Muscle of leg (tissue), 3 donors: ENCODE measurements at regions not wholly inside any gene's neighbourhood (a gene's known extent, or its start where the extent isn't known, plus 50 kb on each side); places are given as distances from the start of the nearest gene placed in this dataset.

Experiments
- DNase-seq: peaks from one replicate; pipeline ENCODE4 v3.0.0; 2013
- H3K27ac ChIP-seq: one replicate; pipeline ENCODE4 v1.5.1; 2013; ENCODE audit warnings: mild to moderate bottlenecking, low read length, control low read depth
- H3K27me3 ChIP-seq: one replicate; pipeline ENCODE4 v1.6.1; 2013; ENCODE audit warnings: low read length; ENCODE audit not compliant: control insufficient read depth, insufficient read depth
- H3K36me3 ChIP-seq: one replicate; pipeline ENCODE4 v1.6.1; 2013; ENCODE audit warnings: low read length; ENCODE audit not compliant: control insufficient read depth, insufficient read depth
- H3K4me1 ChIP-seq: one replicate; pipeline ENCODE4 v1.6.1; 2013; ENCODE audit warnings: low read length; ENCODE audit not compliant: control insufficient read depth, insufficient read depth
- H3K4me3 ChIP-seq: one replicate; pipeline ENCODE4 v1.5.1; 2013; ENCODE audit warnings: low read length, control low read depth
- H3K9me3 ChIP-seq: replicated peaks from 2 replicates; pipeline ENCODE4 v1.6.1; 2013; ENCODE audit warnings: low read depth, low read length; ENCODE audit not compliant: control insufficient read depth
- WGBS: methylation state at CpG from one replicate; pipeline ENCODE4 v1.1.5; 2013; ENCODE audit warnings: missing lambda C conversion rate; ENCODE audit not compliant: insufficient coverage; 5-methylcytosine and 5-hydroxymethylcytosine counted together

- no peaks in the 10 kb centered on the region for H3K27me3 ChIP-seq
- no peaks in the 10 kb centered on the region for H3K9me3 ChIP-seq
- no peak overlapping the region for H3K27ac ChIP-seq
- no peak overlapping the region for H3K4me3 ChIP-seq
- no peaks in the 10 kb centered on the region for H3K36me3 ChIP-seq
- no peaks in the 10 kb centered on the region for H3K4me1 ChIP-seq
- WGBS, result 83% methylated on average over 1 of the region's 6 CpGs
- no peak for DNase-seq
Observed at GRCh38 chr2:104090407-104090806, 763.5 kb upstream of the POU3F3 start.

- DNase-seq, result no peak
- Histone ChIP-seq H3K4me1 (no peaks in the 10 kb centered on the region), H3K4me3 (no peak overlapping the region), H3K27ac (no peak overlapping the region), H3K36me3 (no peaks in the 10 kb centered on the region), H3K27me3 (no peaks in the 10 kb centered on the region), H3K9me3 (no peaks in the 10 kb centered on the region)
Observed at GRCh38 chr2:104091894-104092293, 762.0 kb upstream of the POU3F3 start.

- WGBS, result no CpG with 5 or more reads among the region's 6 CpGs
- Histone ChIP-seq H3K27ac (no peak overlapping the region), H3K36me3 (no peaks in the 10 kb centered on the region), H3K9me3 (no peaks in the 10 kb centered on the region), H3K4me1 (no peaks in the 10 kb centered on the region), H3K27me3 (no peaks in the 10 kb centered on the region), H3K4me3 (no peak overlapping the region)
- DNase-seq, result peak; percentile 8
Observed at GRCh38 chr2:104092886-104093285, 761.0 kb upstream of the POU3F3 start.

- Histone ChIP-seq H3K27ac (no peak overlapping the region), H3K4me3 (no peak overlapping the region), H3K4me1 (no peaks in the 10 kb centered on the region), H3K36me3 (no peaks in the 10 kb centered on the region), H3K9me3 (no peaks in the 10 kb centered on the region), H3K27me3 (no peaks in the 10 kb centered on the region)
- no peak for DNase-seq
- no CpG with 5 or more reads among the region's 3 CpGs for WGBS
Observed at GRCh38 chr2:104102615-104103014, 751.3 kb upstream of the POU3F3 start.

- no peaks in the 10 kb centered on the region for H3K27me3 ChIP-seq
- no peaks in the 10 kb centered on the region for H3K9me3 ChIP-seq
- DNase-seq, result no peak
- H3K4me3 ChIP-seq, result no peak overlapping the region
- no peaks in the 10 kb centered on the region for H3K36me3 ChIP-seq
- no peaks in the 10 kb centered on the region for H3K4me1 ChIP-seq
- 88% methylated on average over 3 of the region's 8 CpGs for whole genome bisulfite sequencing
- no peak overlapping the region for H3K27ac ChIP-seq
Observed at GRCh38 chr2:104109356-104109755, 744.6 kb upstream of the POU3F3 start.

- no peaks in the 10 kb centered on the region for H3K4me1 ChIP-seq
- no peaks in the 10 kb centered on the region for H3K36me3 ChIP-seq
- DNase-seq, result no peak
- H3K27ac ChIP-seq, result no peak overlapping the region
- H3K27me3 ChIP-seq, result no peaks in the 10 kb centered on the region
- WGBS, result 73% methylated on average over 2 of the region's 2 CpGs
- no peaks in the 10 kb centered on the region for H3K9me3 ChIP-seq
- H3K4me3 ChIP-seq, result no peak overlapping the region
Observed at GRCh38 chr2:104118889-104119288, 735.0 kb upstream of the POU3F3 start.

- no peaks in the 10 kb centered on the region for H3K36me3 ChIP-seq
- 60% methylated on average over 2 of the region's 4 CpGs for WGBS
- no peaks in the 10 kb centered on the region for H3K27me3 ChIP-seq
- H3K4me1 ChIP-seq, result no peaks in the 10 kb centered on the region
- H3K9me3 ChIP-seq, result no peaks in the 10 kb centered on the region
- no peak for DNase-seq
- no peak overlapping the region for H3K27ac ChIP-seq
- H3K4me3 ChIP-seq, result no peak overlapping the region
Observed at GRCh38 chr2:104120171-104120570, 733.7 kb upstream of the POU3F3 start.

- no peak for DNase-seq
Observed at GRCh38 chr2:104125096-104125495, 728.8 kb upstream of the POU3F3 start.

GRCh38 chr2:104127049-104127770, 726.7 kb upstream of the POU3F3 start:
- DNase-seq, result no peak
- no peak overlapping the region for H3K27ac ChIP-seq
- H3K9me3 ChIP-seq, result no peaks in the 10 kb centered on the region
- no peaks in the 10 kb centered on the region for H3K27me3 ChIP-seq
- no peaks in the 10 kb centered on the region for H3K36me3 ChIP-seq
- no peak overlapping the region for H3K4me3 ChIP-seq
- H3K4me1 ChIP-seq, result no peaks in the 10 kb centered on the region

More at GRCh38 chr2:104125096-104125495, 728.8 kb upstream of the POU3F3 start:
- Histone ChIP-seq H3K27me3 (no peaks in the 10 kb centered on the region), H3K4me3 (no peak overlapping the region), H3K27ac (no peak overlapping the region), H3K9me3 (no peaks in the 10 kb centered on the region), H3K36me3 (no peaks in the 10 kb centered on the region), H3K4me1 (no peaks in the 10 kb centered on the region)
- 50% methylated on average over 1 of the region's 2 CpGs for WGBS

GRCh38 chr2:104140361-104140760, 713.6 kb upstream of the POU3F3 start:
- no peaks in the 10 kb centered on the region for H3K4me1 ChIP-seq
- no peaks in the 10 kb centered on the region for H3K36me3 ChIP-seq
- no peak for DNase-seq
- H3K27ac ChIP-seq, result no peak overlapping the region
- no peaks in the 10 kb centered on the region for H3K27me3 ChIP-seq
- no peak overlapping the region for H3K4me3 ChIP-seq
- 68% methylated on average over 2 of the region's 3 CpGs for WGBS
- no peaks in the 10 kb centered on the region for H3K9me3 ChIP-seq

GRCh38 chr2:104158191-104158590, 695.7 kb upstream of the POU3F3 start:
- H3K9me3 ChIP-seq, result no peaks in the 10 kb centered on the region
- H3K4me1 ChIP-seq, result peaks cover 2% of the 10 kb centered on the region
- no peak overlapping the region for H3K4me3 ChIP-seq
- no peaks in the 10 kb centered on the region for H3K27me3 ChIP-seq
- WGBS, result 30% methylated on average over 2 of the region's 4 CpGs
- peak; percentile 65 for DNase-seq
- no peaks in the 10 kb centered on the region for H3K36me3 ChIP-seq
- no peak overlapping the region for H3K27ac ChIP-seq
